Loucy (cell line): ENCODE measurements at regions not wholly inside any gene's neighbourhood (a gene's known extent, or its start where the extent isn't known, plus 50 kb on each side); places are given as distances from the start of the nearest gene placed in this dataset.

Experiments
- H2AFZ ChIP-seq: fragments of 200-600 bp; sonication (generic); 2 replicates; pipeline ENCODE4 v1.6.0; 2016; ENCODE audit warnings: antibody characterized with exemption, mild to moderate bottlenecking, low read length, moderate library complexity
- H3F3A ChIP-seq: fragments of 200-600 bp; 2 replicates; pipeline ENCODE4 v1.6.0; 2016; ENCODE audit warnings: antibody characterized with exemption, low read depth, mild to moderate bottlenecking
- H3K27me3 ChIP-seq: fragments of 200-600 bp; sonication (generic); 2 replicates; pipeline ENCODE4 v1.6.1; 2014; ENCODE audit warnings: low read length, mild to moderate bottlenecking; ENCODE audit not compliant: insufficient read depth, poor library complexity, severe bottlenecking
- H3K36me3 ChIP-seq: fragments of 200-600 bp; sonication (generic); 2 replicates; pipeline ENCODE4 v1.6.1; 2016; ENCODE audit warnings: low read length; ENCODE audit not compliant: insufficient read depth
- H3K4me1 ChIP-seq: fragments of 200-600 bp; sonication (generic); 2 replicates; pipeline ENCODE4 v1.5.1; 2014; ENCODE audit warnings: low read length, mild to moderate bottlenecking; ENCODE audit not compliant: insufficient read depth, poor library complexity, severe bottlenecking
- H3K4me2 ChIP-seq: fragments of 200-600 bp; sonication (generic); 2 replicates; pipeline ENCODE4 v1.6.0; 2014; ENCODE audit warnings: antibody characterized with exemption, low read length, low read depth, mild to moderate bottlenecking; ENCODE audit not compliant: poor library complexity, severe bottlenecking
- H3K4me3 ChIP-seq: fragments of 200-600 bp; sonication (generic); 2 replicates; pipeline ENCODE4 v1.5.1; 2014; ENCODE audit warnings: low read length, mild to moderate bottlenecking, mixed read lengths; ENCODE audit not compliant: poor library complexity, severe bottlenecking
- H3K79me2 ChIP-seq: fragments of 200-600 bp; sonication (generic); 2 replicates; pipeline ENCODE4 v1.6.1; 2014; ENCODE audit warnings: low read length; ENCODE audit not compliant: insufficient read depth
- H3K9ac ChIP-seq: fragments of 200-600 bp; sonication (generic); 2 replicates; pipeline ENCODE4 v1.6.0; 2014; ENCODE audit warnings: mild to moderate bottlenecking, low read depth, low read length, moderate library complexity; ENCODE audit not compliant: poor library complexity, severe bottlenecking
- H3K9me2 ChIP-seq: fragments of 200-600 bp; sonication (generic); replicated peaks from 2 replicates; pipeline ENCODE4 v1.6.1; 2016; ENCODE audit warnings: low read depth, low read length, mixed read lengths
- H3K9me3 ChIP-seq: fragments of 200-600 bp; sonication (generic); 2 replicates; pipeline ENCODE4 v1.6.1; 2014; ENCODE audit warnings: mild to moderate bottlenecking, antibody characterized with exemption, low read length, low read depth; ENCODE audit not compliant: insufficient read depth
- H4K20me1 ChIP-seq: fragments of 200-600 bp; sonication (generic); 2 replicates; pipeline ENCODE4 v1.6.0; 2014; ENCODE audit warnings: antibody characterized with exemption, low read length, mild to moderate bottlenecking; ENCODE audit not compliant: insufficient read depth, poor library complexity, severe bottlenecking
- EZH2phosphoT487 ChIP-seq: fragments of 200-600 bp; IDR thresholded peaks from 2 replicates; pipeline ENCODE4 v1.6.1; 2018; ENCODE audit warnings: antibody characterized with exemption, mild to moderate bottlenecking, moderate library complexity, borderline replicate concordance
- TF ChIP-seq, protein P1 (sequence below): fragments of 200-600 bp; sonication (generic); conservative IDR thresholded peaks from 2 replicates; pipeline ENCODE4 v1.5.1; 2014; ENCODE audit warnings: mild to moderate bottlenecking, antibody characterized with exemption, low read length

GRCh38 chr22:45077826-45078334 lies 68.1 kb upstream of the PHF21B start:
- Histone ChIP-seq H2AFZ (no peak overlapping the region), H3K36me3 (no peaks in the 10 kb centered on the region), H3F3A (no peaks in the 10 kb centered on the region), H3K79me2 (no peaks in the 10 kb centered on the region), H3K4me3 (no peak overlapping the region), H3K9ac (no peak overlapping the region), H3K4me1 (no peaks in the 10 kb centered on the region), H3K4me2 (no peak overlapping the region), H3K27me3 (no peaks in the 10 kb centered on the region), H3K9me3 (no peaks in the 10 kb centered on the region), H3K9me2 (no peaks in the 10 kb centered on the region), H4K20me1 (no peaks in the 10 kb centered on the region)
- TF ChIP-seq, protein P1, sequence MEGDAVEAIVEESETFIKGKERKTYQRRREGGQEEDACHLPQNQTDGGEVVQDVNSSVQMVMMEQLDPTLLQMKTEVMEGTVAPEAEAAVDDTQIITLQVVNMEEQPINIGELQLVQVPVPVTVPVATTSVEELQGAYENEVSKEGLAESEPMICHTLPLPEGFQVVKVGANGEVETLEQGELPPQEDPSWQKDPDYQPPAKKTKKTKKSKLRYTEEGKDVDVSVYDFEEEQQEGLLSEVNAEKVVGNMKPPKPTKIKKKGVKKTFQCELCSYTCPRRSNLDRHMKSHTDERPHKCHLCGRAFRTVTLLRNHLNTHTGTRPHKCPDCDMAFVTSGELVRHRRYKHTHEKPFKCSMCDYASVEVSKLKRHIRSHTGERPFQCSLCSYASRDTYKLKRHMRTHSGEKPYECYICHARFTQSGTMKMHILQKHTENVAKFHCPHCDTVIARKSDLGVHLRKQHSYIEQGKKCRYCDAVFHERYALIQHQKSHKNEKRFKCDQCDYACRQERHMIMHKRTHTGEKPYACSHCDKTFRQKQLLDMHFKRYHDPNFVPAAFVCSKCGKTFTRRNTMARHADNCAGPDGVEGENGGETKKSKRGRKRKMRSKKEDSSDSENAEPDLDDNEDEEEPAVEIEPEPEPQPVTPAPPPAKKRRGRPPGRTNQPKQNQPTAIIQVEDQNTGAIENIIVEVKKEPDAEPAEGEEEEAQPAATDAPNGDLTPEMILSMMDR = no peak
- TF ChIP-seq EZH2phosphoT487 = no peak

GRCh38 chr22:45082795-45083194 lies 73.0 kb upstream of the PHF21B start:
- Histone ChIP-seq H3K9me2 (no peaks in the 10 kb centered on the region), H3K4me1 (no peaks in the 10 kb centered on the region), H3K4me2 (no peak overlapping the region), H4K20me1 (no peaks in the 10 kb centered on the region), H3K9me3 (no peaks in the 10 kb centered on the region), H3K4me3 (no peak overlapping the region), H3K27me3 (no peaks in the 10 kb centered on the region), H3K79me2 (no peaks in the 10 kb centered on the region), H2AFZ (no peak overlapping the region), H3K9ac (no peak overlapping the region), H3K36me3 (no peaks in the 10 kb centered on the region), H3F3A (no peaks in the 10 kb centered on the region)
- TF ChIP-seq, protein P1 = no peak
- no peak for TF ChIP-seq EZH2phosphoT487

- H4K20me1 ChIP-seq = no peaks in the 10 kb centered on the region
- H3K9me3 ChIP-seq = no peaks in the 10 kb centered on the region
- no peak overlapping the region for H2AFZ ChIP-seq
- no peaks in the 10 kb centered on the region for H3K4me1 ChIP-seq
- H3K36me3 ChIP-seq = no peaks in the 10 kb centered on the region
- TF ChIP-seq EZH2phosphoT487 = no peak
- TF ChIP-seq, protein P1 = no peak
- H3K4me2 ChIP-seq = no peak overlapping the region
- H3F3A ChIP-seq = no peaks in the 10 kb centered on the region
- no peak overlapping the region for H3K4me3 ChIP-seq
- no peaks in the 10 kb centered on the region for H3K9me2 ChIP-seq
- no peaks in the 10 kb centered on the region for H3K79me2 ChIP-seq
- no peak overlapping the region for H3K9ac ChIP-seq
- no peaks in the 10 kb centered on the region for H3K27me3 ChIP-seq
Measured at GRCh38 chr22:45083659-45084305, 74.0 kb upstream of the PHF21B start.
